ENCODE measurements at regions not wholly inside any gene's neighbourhood (a gene's known extent, or its start where the extent isn't known, plus 50 kb on each side); places are given as distances from the start of the nearest gene placed in this dataset.

GRCh38 chr1:161439280-161440232 lies 65.7 kb upstream of the FCGR2A start:
- TF ChIP-seq CTCF (IDR thresholded peaks at IDR 0.05; ENCODE audit: borderline replicate concordance, extremely low read depth, low read length, poor library complexity, severe bottlenecking) (no peak), EZH2 (IDR thresholded peaks at IDR 0.05; ENCODE audit: borderline replicate concordance, low read depth, low read length, severe bottlenecking) (no peak)
